RWPE2 (cell line): ENCODE measurements at regions not wholly inside any gene's neighbourhood (a gene's known extent, or its start where the extent isn't known, plus 50 kb on each side); places are given as distances from the start of the nearest gene placed in this dataset.

Experiments
- ATAC-seq: fragments of 200-7000 bp; cut with Tn5 transposase; 3 replicates; pipeline ENCODE4 v1.9.1; 2021; ENCODE audit warnings: low read depth
- DNase-seq: peaks from one replicate; pipeline ENCODE4 v3.0.0-alpha.2; 2020; ENCODE audit warnings: low spot score
- H3K27ac ChIP-seq: fragments of 450-650 bp; 2 replicates; pipeline ENCODE4 v1.5.1; 2017; ENCODE audit warnings: mild to moderate bottlenecking; ENCODE audit not compliant: poor library complexity, severe bottlenecking
- H3K27me3 ChIP-seq: fragments of 250-450 bp; sonication (Bioruptor Pico); 2 replicates; pipeline ENCODE4 v1.5.1; 2021; ENCODE audit warnings: mild to moderate bottlenecking, moderate library complexity; ENCODE audit not compliant: insufficient read depth, poor library complexity, severe bottlenecking
- H3K36me3 ChIP-seq: fragments of 250-450 bp; sonication (Bioruptor Pico); 2 replicates; pipeline ENCODE4 v1.5.1; 2020; ENCODE audit warnings: low read depth, mild to moderate bottlenecking, moderate library complexity
- H3K4me1 ChIP-seq: fragments of 250-450 bp; sonication (Bioruptor Pico); 2 replicates; pipeline ENCODE4 v1.5.1; 2021; ENCODE audit warnings: mild to moderate bottlenecking, moderate library complexity; ENCODE audit not compliant: insufficient read depth, poor library complexity, severe bottlenecking
- H3K4me3 ChIP-seq: fragments of 250-450 bp; sonication (Bioruptor Pico); 2 replicates; pipeline ENCODE4 v1.5.1; 2021; ENCODE audit warnings: mild to moderate bottlenecking, moderate library complexity; ENCODE audit not compliant: severe bottlenecking
- H3K9me3 ChIP-seq: fragments of 250-450 bp; sonication (Bioruptor Pico); 2 replicates; pipeline ENCODE4 v1.5.1; 2021; ENCODE audit warnings: mild to moderate bottlenecking, moderate library complexity; ENCODE audit not compliant: severe bottlenecking
- TF ChIP-seq, protein P1 (sequence below): fragments of 450-650 bp; IDR thresholded peaks from one replicate; pipeline ENCODE4 v1.5.1; 2017; ENCODE audit warnings: mild to moderate bottlenecking, moderate library complexity; ENCODE audit not compliant: poor library complexity, severe bottlenecking

- Histone ChIP-seq H3K27ac (no peak overlapping the region), H3K4me3 (no peak overlapping the region), H3K27me3 (no peaks in the 10 kb centered on the region), H3K4me1 (no peaks in the 10 kb centered on the region), H3K9me3 (no peaks in the 10 kb centered on the region), H3K36me3 (no peaks in the 10 kb centered on the region)
- TF ChIP-seq, protein P1, sequence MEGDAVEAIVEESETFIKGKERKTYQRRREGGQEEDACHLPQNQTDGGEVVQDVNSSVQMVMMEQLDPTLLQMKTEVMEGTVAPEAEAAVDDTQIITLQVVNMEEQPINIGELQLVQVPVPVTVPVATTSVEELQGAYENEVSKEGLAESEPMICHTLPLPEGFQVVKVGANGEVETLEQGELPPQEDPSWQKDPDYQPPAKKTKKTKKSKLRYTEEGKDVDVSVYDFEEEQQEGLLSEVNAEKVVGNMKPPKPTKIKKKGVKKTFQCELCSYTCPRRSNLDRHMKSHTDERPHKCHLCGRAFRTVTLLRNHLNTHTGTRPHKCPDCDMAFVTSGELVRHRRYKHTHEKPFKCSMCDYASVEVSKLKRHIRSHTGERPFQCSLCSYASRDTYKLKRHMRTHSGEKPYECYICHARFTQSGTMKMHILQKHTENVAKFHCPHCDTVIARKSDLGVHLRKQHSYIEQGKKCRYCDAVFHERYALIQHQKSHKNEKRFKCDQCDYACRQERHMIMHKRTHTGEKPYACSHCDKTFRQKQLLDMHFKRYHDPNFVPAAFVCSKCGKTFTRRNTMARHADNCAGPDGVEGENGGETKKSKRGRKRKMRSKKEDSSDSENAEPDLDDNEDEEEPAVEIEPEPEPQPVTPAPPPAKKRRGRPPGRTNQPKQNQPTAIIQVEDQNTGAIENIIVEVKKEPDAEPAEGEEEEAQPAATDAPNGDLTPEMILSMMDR = no peak
- DNase-seq (no peak), ATAC-seq (no peak)
Observed at GRCh38 chrX:15158350-15158735, 111.5 kb downstream of the ASB9 start.

GRCh38 chrX:15157624-15158023, 112.3 kb downstream of the ASB9 start:
- TF ChIP-seq, protein P1 = no peak
- Histone ChIP-seq H3K4me3 (no peak overlapping the region), H3K27ac (no peak overlapping the region), H3K36me3 (no peaks in the 10 kb centered on the region), H3K27me3 (no peaks in the 10 kb centered on the region), H3K9me3 (no peaks in the 10 kb centered on the region), H3K4me1 (no peaks in the 10 kb centered on the region)
- ATAC-seq (no peak), DNase-seq (no peak)

- ATAC-seq = no peak
Observed at GRCh38 chrX:15151267-15152186, 118.4 kb downstream of the ASB9 start.

GRCh38 chrX:15150586-15150985, 119.3 kb downstream of the ASB9 start:
- Histone ChIP-seq H3K4me3 (no peak overlapping the region), H3K9me3 (no peaks in the 10 kb centered on the region), H3K36me3 (no peaks in the 10 kb centered on the region), H3K27ac (no peak overlapping the region), H3K4me1 (no peaks in the 10 kb centered on the region), H3K27me3 (no peaks in the 10 kb centered on the region)
- TF ChIP-seq, protein P1 = no peak
- ATAC-seq = no peak
- DNase-seq = no peak

More at GRCh38 chrX:15151267-15152186, 118.4 kb downstream of the ASB9 start:
- no peaks in the 10 kb centered on the region for H3K4me1 ChIP-seq
- no peaks in the 10 kb centered on the region for H3K9me3 ChIP-seq
- TF ChIP-seq, protein P1 = no peak
- no peaks in the 10 kb centered on the region for H3K27me3 ChIP-seq
- no peaks in the 10 kb centered on the region for H3K36me3 ChIP-seq
- H3K27ac ChIP-seq = no peak overlapping the region
- H3K4me3 ChIP-seq = no peak overlapping the region
- DNase-seq = no peak

DNA sequence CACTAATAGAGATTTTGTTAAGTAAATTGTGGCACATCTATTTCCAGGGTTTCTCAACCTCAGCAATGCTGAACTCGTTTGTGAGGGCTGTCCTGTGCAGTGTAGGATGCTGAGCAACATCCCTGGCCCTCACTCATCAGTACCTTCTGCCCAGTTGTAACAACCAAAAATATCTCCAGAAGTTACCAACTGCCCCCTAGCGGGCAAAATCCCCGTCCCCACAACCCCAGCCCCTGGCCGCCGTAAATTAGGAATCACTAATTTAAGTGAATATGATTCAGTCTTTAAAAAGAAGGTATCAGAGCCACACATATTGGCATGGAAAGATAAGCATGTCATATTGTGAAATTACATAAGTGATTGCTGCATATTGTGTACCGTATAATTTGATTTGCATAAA, 123.4 kb downstream of the ASB9 start:
- TF ChIP-seq, protein P1 = peak; percentile 35
- no peak for ATAC-seq

More for the DNA sequence above, 123.4 kb downstream of the ASB9 start:
- H3K9me3 ChIP-seq = no peaks in the 10 kb centered on the region
- H3K4me1 ChIP-seq = no peaks in the 10 kb centered on the region
- no peak for DNase-seq
- no peak overlapping the region for H3K27ac ChIP-seq
- no peak overlapping the region for H3K4me3 ChIP-seq
- no peaks in the 10 kb centered on the region for H3K27me3 ChIP-seq
- no peaks in the 10 kb centered on the region for H3K36me3 ChIP-seq
